ENCODE measurements at regions not wholly inside any gene's neighbourhood (a gene's known extent, or its start where the extent isn't known, plus 50 kb on each side); places are given as distances from the start of the nearest gene placed in this dataset.

DNA sequence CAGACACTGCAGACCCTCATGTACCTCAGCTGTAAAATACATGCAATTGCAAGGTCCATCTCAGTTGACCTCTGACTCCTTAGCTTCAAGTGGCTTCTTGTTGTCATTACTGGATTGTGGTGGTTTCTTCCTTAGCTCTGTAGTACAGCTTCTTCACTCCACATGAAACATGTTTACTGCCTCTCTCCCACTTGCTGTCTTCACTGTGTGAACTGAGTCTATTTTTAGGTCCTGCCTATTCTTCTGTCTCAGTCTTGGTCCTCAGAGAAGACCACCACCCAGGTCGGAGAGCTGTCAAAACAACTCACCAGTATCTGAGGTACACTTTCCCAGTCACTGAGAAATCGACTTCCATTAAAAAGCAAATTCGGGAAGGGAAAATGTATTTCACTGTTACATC lies 50.2 kb upstream of the EYA4 start (continued):
- TF ChIP-seq YY1 (IDR thresholded peaks at IDR 0.05; ENCODE audit: low read depth) (no peak), POLR2AphosphoS5 (IDR thresholded peaks at IDR 0.05; ENCODE audit: low read depth, low read length) (no peak), NRF1 (IDR thresholded peaks at IDR 0.05; ENCODE audit: low read depth, low read length) (no peak), MEF2A (IDR thresholded peaks at IDR 0.05; ENCODE audit: borderline replicate concordance, low read depth) (no peak)

DNA sequence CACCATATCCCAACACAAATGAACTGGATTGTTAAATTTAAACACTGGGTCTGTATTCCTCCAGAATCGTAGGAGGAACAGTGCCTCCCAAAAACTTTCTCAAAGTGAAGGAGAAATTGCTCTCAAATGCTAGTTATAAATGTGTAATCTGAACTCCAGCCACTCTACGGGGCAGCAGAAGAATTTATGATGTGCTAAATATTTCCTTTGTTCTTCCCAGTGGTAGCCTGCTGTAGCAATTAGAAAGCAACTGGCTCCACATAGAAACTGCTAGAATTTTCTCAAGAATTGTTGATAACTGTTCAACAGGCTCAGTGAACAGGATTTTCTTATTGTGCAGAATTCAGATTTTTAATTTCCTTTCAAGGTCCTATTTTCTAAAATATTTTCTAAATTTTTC lies 49.8 kb upstream of the EYA4 start:
- peaks cover 0 to 3% of the 10 kb centered on the region in 2 experiments; a peak in 2 of 4 replicates for H3K4me1 ChIP-seq (ENCODE audit: control insufficient read depth in 1 of 2, insufficient read depth in 2 of 2, low read depth in 1 of 2, low read length in 1 of 2)
- H3K27ac ChIP-seq (ENCODE audit: low read depth in 2 of 2, low read length in 1 of 2), result no peak overlapping the region
- H2AFZ ChIP-seq (ENCODE audit: low read depth), result no peak overlapping the region
- no peaks in the 10 kb centered on the region for H4K20me1 ChIP-seq (ENCODE audit: insufficient read depth)
- no peaks in the 10 kb centered on the region for H3K36me3 ChIP-seq (replicated peaks in 1 of 2; ENCODE audit: control insufficient read depth in 1 of 2, insufficient read depth in 2 of 2, low read length in 1 of 2)
- 46% methylated on average over 2 of the region's 2 CpGs for WGBS (ENCODE audit: low lambda C conversion rate)
- TF ChIP-seq, protein P1, sequence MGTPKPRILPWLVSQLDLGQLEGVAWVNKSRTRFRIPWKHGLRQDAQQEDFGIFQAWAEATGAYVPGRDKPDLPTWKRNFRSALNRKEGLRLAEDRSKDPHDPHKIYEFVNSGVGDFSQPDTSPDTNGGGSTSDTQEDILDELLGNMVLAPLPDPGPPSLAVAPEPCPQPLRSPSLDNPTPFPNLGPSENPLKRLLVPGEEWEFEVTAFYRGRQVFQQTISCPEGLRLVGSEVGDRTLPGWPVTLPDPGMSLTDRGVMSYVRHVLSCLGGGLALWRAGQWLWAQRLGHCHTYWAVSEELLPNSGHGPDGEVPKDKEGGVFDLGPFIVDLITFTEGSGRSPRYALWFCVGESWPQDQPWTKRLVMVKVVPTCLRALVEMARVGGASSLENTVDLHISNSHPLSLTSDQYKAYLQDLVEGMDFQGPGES (IDR thresholded peaks at IDR 0.05; ENCODE audit: low read depth, low read length), result no peak
- no peak for TF ChIP-seq EP300 (IDR thresholded peaks at IDR 0.05; ENCODE audit: borderline replicate concordance in 1 of 2, low read depth in 1 of 2, low read length in 1 of 2)
- no peak for TF ChIP-seq EZH2phosphoT487 (IDR thresholded peaks at IDR 0.05; ENCODE audit: borderline replicate concordance, low read depth)
- no peak for TF ChIP-seq REST (IDR thresholded peaks at IDR 0.05; ENCODE audit: low read depth, low read length)
- no peak for TF ChIP-seq PBX3 (IDR thresholded peaks at IDR 0.05)
- TF ChIP-seq POLR2AphosphoS5 (IDR thresholded peaks at IDR 0.05; ENCODE audit: low read depth, low read length), result no peak
- TF ChIP-seq ZBTB33 (IDR thresholded peaks at IDR 0.05; ENCODE audit: borderline replicate concordance, low read depth), result no peak
- TF ChIP-seq MXI1 (IDR thresholded peaks at IDR 0.05; ENCODE audit: low read depth, low read length), result no peak
- no peak for TF ChIP-seq ELF1 (IDR thresholded peaks at IDR 0.05)
- no peaks in the 10 kb centered on the region for H3F3A ChIP-seq (replicated peaks; ENCODE audit: insufficient read depth)
- no peaks in the 10 kb centered on the region for H3K9me3 ChIP-seq
- H3K9ac ChIP-seq, result no peak overlapping the region
- no peaks in the 10 kb centered on the region for H3K79me2 ChIP-seq (ENCODE audit: insufficient read depth)
- ChIA-PET CTCF (interaction anchor here (1.1 to 1.7 kb wide), 4 partner anchors 8 to 367 kb away, joined by 3 to 4 read pairs (median 3); no protein-coding TSS in a partner anchor), POLR2A (no interaction called here)
- H3K4me2 ChIP-seq, result no peak overlapping the region
- H3K4me3 ChIP-seq (ENCODE audit: low read depth in 2 of 2, low read length in 1 of 2), result no peak overlapping the region
- H3K27me3 ChIP-seq (ENCODE audit: insufficient read depth), result no peaks in the 10 kb centered on the region
- no peaks in the 10 kb centered on the region for H3K9me2 ChIP-seq
- no peak for DNase-seq

Small RNA genes lying in the stretch of these regions (small RNA-seq; reads per million reads assigned to genes)
- 0 reads per million in 7 experiments for gene MTCYBP4

All from SK-N-SH (cell line).